Activated T-cell treated with anti-CD3 and anti-CD28 coated beads for 24 hours (primary cell): ENCODE measurements at regions not wholly inside any gene's neighbourhood (a gene's known extent, or its start where the extent isn't known, plus 50 kb on each side); places are given as distances from the start of the nearest gene placed in this dataset.
"Not testable (repeated sequence)": the region's sequence is repeated elsewhere in the genome, so short reads cannot be mapped to it uniquely, and the experiment has no call there.

ENCODE experiments used
- DNase-seq: peaks from one replicate; pipeline ENCODE4 v3.0.0-alpha.2; 2020; ENCODE audit warnings: low read depth

DNA sequence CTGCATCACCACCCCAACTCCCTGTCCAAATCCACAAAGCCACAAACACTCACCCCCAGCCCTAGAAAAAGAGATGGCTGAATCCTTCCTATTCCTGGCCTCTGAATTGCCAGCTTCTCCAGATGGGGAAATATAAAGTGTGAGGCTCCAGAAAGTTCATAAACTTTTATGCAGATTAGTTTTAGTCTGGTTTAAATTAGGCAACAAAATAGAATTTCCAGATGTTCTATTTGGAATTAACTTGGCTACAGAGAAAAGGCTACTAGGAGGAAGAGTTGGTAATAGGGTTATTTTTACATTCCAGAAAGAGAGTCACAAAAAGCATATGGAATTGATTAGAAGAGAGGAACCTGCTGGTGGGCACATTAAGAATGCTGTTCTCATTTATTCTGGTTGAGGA is 56.0 kb downstream of the EN1 start:
- no peak for DNase-seq

DNA sequence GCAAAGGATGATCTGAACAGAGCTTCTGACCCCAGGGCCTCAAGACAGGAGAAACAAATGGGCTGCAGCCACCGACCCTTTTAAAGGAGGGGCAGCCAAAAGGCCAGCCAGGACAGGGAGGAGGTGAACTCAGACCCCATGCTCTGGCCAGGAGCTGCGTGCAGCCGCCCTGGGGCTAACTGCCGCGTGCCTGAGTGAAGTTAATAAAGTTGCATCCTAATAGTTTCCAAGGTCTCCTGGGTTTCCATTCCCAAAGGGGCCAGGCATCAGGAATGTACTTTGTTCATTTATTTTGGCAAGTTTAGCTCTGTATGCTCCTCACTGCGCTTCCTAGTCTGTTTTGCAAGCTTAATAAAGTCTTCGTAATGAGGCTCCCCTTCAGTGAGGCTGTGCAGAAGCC is 60.7 kb downstream of the EN1 start:
- DNase-seq = no peak

DNA sequence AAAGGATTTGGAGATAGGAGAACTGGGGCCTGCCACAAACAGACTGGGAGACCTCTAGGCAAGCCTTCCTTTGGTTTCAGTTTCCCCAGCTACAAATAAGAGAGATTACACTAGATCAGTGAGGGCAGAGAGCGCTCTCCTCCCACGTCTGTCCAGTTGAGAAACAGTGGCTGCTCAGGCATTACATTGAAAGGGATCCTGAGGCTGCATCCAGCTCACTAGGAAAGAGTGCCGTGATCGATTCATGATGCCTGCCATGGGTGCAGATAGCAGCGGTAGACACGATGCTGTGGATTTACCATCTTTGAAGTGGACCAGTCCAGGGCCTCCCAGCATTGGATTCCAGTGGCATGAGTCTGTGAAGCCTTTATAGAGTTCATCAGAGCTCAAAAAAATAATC is 62.6 kb downstream of the EN1 start:
- no peak for DNase-seq

DNA sequence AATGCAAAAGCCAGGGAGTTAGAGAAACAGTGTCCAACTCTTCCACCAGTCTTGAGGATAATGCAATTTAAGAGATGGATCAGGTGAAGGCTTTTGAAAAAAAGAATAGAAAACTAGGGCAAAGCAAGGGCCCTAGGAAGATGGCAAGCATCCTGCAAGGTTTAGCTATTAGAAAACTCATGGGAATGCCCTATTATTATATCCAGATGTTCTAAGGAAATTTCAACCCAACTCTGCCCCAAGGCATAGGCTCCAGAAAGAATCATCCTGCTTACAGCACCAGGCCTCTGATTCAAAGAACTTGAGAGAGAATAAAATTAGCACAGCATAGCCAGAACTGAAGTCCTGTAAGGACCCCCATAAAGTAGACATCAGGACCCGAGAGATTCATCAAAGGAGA is 68.1 kb downstream of the EN1 start:
- no peak for DNase-seq

DNA sequence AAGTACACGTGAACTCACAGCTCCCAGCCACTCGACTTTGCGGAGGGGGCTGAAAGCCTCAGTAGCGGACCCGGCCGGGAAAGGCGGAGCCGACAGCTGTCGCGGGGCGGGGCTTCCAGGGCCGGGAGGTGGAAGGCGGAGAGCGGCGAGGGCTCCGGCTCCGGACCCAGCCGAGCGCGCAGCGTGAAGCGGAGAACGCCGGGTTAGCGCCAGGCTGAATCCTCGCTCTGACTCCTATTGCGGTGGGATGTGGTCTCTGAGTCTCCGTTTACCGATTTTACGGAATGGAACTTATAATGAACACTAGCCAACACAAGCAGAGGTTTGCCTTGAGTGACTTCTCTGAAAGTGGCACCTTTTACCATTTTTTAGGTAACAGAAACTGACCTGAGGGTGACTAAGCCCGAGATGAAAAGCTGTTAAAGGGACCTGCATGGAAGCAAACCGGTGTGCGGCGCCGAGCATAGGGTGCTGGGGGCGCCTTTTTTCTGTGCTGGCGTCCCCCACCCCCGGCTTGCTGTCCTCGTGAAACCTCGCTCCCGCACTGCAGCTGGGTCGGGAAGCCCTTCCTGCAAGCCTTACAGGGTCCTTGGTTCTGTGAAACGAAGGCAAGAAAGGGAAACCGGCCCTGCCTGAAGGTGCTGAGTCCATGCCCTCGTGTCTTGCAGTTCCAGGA is 72.9 kb downstream of the EN1 start:
- DNase-seq = no peak

DNA sequence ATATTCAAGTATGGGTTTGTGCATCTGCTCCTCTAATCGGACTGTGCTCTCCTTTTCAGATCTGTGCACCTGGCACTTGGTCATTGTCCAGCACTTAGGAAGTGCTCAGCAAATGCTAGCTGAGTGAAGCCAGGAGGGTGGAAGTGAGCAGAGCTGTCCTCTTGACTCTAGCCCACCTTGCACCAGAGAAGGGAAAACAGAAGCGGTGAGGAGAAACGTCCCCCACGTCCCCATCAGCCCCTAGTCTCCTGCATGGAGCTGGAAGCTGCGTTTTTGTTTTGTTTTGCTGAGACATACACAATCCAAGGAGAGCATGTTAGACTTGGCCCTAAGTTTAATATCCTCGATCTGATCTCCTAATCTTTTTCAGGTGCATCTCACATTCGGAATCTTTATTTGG is 73.6 kb downstream of the EN1 start:
- DNase-seq = no peak

DNA sequence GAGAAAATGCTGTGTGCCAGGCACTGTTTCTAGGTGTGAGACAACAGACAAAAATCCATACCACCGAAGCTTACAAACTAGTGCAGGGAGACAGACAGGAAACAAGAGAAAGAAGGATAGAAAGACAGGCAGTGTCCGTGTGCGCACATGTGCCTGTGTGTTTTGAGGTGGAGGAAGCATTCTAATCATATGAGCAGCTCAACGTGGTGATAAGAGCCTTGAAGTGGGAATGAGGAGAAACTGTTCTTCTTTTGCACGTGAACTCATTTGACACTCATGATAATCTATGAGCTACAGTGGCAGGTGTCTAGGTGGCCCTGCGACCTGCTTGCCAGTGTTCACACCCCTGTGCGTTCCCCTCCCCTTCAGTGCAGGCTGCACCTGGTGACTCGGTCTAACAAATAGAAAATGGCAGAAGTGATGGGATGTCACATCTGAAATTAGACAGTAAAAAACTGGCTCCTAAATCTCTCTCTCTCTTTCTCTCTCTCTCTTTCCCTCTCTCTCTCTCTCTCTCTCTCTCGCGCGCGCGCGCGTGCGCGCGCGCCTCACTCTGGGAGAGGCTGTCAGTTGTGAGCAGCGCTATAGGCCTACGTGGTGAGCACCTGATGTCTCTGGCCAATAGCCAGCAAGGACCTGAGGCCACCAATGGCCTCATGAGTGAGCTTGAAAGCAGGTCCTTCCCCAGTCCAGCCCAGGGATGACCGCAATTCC is 74.8 kb downstream of the EN1 start:
- DNase-seq = no peak

DNA sequence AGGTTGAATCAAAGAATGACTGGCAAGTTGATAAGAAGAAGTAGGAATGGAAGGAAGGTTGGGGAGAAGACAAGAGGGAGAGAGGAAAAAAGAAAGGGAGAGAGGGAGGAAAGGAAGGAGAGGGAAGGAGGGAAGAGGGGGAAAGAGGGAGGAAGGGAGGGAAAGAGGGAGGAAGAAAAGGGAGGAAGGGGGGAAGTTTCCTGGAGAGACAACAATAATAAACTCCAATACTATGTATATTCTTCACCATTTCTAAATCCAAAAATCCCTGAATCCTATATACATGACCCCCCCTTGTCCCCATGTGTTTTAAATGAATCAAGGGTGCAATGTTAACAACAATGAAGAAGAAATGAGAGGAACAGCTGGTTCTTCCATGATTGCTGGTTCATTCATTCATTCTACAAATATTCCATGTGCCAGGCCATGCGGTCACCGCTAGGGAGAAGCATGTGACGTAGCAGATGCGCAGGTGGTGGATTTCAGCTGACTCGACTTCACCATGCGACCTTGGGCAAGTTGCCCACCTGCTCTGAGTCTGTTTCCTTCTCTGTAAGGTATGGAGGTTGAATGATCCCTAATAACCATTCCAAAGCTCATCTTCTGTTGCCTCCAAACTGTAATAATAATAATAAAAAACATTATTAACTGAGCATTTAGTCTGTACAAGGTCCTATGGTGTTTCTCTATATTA is 77.6 kb downstream of the EN1 start:
- DNase-seq = no peak

DNA sequence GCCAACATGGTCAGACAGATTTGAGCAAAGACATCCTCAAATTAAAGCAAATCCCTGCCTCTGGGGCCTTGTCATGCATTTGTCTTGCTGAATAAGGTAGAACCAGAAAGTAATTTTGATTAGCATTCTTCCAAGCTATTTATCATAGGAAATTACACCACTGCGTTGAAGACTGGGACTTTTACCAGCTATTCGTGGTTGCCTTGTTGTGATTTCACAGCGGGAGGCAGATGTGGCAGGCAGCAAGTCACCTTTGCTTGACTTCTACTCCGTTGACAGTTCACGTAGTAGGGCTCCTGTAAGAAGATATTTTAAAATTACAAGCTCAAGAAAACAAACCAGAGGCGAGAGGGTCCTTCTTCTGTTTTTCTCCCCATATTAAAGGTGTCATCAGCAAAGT is 80.6 kb downstream of the EN1 start:
- no peak for DNase-seq

DNA sequence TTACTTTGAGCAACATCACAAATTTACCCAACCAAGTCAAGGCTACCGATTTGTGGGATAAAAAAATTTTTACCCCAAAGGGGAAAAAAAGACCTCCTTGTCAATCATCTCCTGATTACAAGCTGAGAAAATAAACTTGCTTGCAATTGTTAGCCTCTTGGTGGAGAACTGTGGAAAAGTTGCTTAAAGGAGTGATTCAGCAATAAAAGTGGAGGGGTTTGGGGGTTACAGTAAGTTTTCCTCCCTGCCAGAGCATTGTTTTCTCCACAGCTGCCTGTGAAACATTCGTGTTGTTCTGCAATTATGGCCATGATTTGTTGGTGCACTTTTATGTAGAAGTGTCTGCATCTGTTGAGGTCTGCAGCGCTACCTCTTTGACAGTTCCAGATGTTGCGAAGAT is 82.6 kb downstream of the EN1 start:
- no peak for DNase-seq

DNA sequence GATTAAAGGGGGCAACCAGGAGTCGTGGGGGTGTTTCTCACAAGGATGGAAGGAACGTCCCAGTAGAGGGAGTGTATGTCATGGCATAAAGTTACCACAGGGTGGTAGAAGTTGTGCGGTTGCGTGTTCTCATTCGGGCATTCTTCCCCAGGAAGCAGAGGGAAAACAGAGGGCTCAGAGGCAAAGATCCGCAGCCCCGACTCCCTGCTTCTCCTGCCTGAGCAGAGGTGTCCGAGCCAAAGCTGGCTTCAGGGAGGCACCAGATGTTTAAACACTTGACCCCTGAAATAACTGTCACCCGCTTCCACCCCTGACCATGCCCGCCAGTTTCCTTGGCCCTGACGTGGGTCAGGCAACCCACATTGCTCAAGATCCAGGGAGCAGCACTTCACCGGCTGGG is 83.7 kb downstream of the EN1 start:
- DNase-seq = no peak

DNA sequence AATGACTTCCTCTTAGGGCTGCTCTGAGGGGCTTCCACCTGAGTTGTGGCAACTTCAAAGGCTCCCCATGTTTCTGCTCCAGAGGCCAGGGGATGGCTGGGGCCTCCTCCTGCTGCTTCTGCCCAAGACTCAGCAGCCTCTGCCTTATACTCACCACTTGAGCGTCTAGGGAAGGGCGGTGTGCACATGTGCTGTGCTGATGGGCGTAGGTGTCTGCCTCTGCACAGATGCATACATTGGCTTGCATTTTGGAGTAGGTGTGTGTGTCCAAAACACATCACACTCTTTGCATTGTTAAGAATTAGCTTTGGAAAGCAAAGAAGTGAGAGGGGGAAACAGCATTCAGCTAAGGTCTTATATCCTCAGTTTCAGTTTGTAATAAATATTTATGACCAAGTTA is 85.2 kb downstream of the EN1 start:
- DNase-seq = no peak

DNA sequence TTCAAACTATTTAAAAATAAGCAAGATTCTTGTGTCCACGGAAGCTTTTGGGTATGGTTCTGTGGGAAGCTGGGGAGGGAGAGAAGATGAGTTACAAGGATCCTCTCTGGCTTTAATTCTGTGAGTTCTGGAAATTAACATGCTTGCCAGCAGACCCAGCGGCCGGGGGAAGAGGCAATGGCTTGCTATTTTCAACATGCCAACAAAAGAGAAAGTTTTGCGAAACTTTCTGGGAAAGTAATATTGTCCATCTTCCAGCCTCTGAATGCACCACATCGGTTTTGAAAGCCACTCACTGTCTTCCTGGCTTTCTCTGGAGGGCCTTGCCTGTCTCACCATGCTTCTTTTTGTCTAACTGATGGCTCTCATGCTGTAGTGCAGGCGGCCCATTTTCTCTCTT is 85.7 kb downstream of the EN1 start:
- DNase-seq = no peak

DNA sequence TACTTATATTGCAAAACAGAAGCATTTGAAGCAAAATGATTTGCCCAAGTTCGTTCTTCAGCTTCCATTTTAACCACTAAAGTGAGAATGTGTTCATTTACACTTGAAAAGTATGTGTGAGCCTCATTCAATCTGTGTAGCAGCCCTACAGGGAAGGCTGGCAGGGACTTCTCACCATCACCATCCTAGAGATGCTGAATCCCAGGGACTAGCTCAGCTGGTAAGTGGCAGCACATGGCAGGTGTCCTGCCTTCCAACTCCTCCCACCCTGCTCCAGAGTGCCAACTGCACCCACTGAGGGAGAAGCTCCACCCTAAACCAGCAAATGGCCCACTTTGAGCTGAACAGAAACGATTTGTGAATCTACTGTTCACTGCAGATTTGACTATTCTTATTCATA is 91.5 kb downstream of the EN1 start:
- DNase-seq = no peak

DNA sequence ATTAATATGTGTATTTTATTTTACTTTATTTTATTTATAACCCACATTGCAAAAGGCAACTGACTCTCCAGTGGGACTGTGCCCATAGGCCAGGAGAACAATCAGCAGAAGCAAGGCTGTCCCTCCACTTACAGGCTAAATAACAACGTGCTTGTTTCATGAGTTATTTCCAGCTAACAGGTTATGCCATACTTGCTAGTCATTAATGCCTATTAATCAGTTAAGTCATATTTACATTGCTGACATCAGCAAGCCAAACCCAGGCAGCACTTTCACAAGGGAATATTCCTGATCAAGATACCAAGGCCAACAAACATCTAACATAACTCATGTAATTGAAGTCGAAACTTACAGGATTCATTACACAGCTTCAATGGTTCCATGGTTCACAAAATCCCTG is 92.1 kb downstream of the EN1 start:
- DNase-seq = no peak

DNA sequence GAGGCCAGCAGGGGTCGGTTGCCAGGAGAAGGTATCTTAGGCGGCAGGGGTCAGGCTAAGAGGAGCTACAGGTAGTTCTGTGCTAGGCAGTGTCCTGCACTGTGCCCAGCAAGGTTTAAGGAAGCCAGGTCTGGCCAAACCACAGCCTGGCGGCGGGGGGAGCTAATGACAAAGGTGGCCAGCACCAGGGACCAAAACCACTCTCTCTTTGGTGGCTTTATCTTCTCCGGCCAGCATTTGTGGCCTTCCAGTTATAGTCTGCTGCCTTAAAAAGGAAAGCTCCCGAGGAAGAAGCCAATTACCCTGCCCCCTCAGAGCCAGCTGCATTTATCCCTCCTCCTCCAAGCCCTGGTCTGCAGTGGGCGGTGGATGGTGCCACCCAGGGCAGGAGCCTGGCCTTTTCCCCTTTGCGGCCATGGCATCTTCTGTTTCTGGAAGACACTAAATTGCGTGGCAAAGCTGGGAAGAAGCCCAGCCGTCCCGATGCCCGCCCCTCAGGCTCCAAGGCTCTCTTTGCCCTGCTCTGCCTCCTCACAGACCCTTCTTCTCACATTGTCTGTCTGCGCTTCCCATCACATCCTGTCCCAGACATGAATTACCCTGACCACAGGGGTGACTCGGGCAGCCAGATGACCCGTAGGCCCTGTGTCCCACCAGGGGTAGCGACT is 94.6 kb downstream of the EN1 start:
- DNase-seq = no peak

DNA sequence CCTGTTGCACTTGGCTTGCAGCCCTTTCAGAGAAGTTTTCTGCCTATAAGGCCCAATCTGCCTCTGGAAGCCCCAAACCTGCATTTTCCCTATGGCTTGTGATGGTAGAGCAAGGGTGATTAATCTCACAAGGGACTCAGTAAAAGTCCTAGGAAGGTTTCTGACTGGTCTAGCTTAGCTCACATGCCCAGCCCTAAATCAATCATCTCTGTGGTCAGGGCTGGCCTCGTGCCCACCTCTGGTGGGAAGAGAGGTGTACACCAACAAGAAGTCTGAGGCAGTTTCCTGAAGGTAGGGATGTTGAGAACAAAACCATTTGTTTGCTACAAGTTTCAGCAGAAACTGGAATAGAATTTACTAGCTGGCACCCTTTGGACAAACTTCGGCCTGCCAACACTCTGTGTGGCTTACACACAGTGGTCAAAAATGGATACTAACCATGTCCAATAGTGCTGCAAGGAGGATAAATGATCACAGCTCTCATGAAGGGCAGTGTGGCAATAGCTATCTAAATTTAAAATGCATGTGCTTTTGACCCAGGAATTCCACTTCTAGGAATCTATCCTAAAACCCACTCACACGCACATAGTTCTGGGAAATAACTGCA is 96.4 kb downstream of the EN1 start:
- DNase-seq = no peak

DNA sequence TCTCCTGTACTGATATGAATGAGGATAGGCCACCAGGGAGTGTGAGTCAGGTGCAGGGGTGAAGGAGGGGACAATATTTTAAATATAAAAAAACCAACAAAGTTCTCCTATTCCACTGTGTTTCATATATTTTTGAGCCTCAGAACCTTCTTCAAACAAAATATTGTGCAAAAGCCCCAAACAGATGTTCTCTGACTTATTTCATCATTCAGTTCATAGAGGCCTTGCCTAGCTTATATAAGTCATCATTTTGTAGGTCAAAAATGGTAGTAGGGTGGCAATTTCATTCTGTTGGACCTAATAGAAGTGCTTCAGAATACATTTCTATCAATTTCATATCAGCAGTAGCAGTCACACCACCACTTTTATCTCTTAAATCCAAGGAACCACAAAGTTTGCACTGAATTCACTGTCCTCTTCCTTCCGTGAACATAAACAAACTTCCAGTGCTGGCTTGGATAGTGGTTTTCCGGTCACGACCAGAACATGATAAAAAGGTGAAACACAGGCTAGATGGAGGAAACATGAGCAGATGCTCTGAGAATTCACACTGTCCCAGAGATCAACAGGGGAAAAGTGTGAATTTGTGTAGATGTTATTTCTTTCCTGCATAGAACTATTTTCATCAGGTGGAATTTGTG is 99.1 kb downstream of the EN1 start:
- DNase-seq = no peak

DNA sequence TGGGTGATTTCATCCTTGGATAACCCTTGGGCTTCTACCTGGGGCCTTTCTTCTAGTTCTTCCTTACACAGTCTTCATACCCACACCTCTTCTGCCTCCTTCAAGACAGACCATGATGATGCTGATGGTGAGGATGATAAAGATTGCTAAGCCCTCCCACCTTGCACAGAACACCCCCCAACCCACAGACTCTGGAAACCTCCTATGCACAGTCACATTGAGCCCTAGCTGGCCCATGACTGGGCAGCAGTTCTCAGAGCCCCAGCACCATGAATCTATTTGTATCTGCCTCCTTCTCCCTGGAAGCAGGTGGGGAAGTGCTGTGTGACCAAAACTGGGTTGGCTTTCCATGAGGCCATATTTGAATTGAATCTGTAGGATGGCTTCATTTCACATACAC is 99.8 kb downstream of the EN1 start:
- DNase-seq = no peak

DNA sequence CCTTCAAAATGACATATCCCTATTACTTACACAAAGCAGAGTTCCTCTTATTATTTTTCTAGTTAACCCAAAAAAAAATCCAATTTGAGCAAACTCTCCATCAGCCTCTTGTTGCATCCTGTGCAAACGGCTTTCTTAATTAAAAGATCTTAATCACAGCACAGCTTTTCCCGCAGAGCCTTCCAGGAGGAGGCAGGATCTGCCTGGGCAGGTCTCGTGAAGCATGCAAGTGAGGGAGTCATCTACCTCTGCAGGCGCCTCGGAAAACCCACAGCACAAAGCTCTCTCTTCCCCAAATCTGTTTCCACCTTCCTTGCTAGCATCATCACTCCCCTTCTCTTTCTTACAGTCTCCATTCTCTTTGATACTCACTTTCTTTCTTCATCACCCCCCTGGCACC is 100.4 kb downstream of the EN1 start:
- DNase-seq = no peak

DNA sequence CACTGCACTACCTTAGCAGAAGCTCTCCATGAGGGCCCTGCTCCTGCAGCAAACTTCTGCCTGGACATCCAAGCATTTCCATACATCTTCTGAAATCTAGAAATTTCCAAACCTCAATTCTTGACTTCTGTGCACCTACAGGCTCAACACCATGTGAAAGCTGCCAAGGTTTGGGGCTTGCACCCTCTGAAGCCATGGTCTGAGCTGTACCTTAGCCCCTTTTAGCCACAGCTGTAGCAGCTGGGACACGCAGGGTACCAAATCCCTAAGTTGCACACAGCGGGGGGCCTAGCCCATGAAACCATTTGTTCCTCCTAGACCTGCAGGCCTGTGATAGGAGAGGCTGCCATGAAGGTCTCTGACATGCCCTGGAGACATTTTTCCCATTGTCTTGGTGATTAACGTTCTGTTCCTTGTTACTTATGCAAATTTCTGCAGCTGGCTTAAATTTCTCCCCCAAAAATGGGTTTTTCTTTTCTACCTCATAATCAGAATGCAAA is 102.7 kb downstream of the EN1 start:
- DNase-seq = not testable (repeated sequence)
